CD4-positive, alpha-beta T cell (primary cell): ENCODE measurements at regions not wholly inside any gene's neighbourhood (a gene's known extent, or its start where the extent isn't known, plus 50 kb on each side); places are given as distances from the start of the nearest gene placed in this dataset.

Source experiments
- ATAC-seq: fragments of 200-7000 bp; cut with Tn5 transposase; one replicate; pipeline ENCODE4 v1.10.0; 2022; ENCODE audit warnings: mild to moderate bottlenecking; ENCODE audit not compliant: poor library complexity
- CTCF ChIA-PET: fragments of 350-600 bp; sonication (Branson Sonifier 250); formaldehyde crosslinking; loops from one replicate; lab custom pipeline; 2021; ENCODE audit warnings: antibody characterized with exemption, inconsistent platforms; lab: Charles Lee
- POLR2A ChIA-PET: fragments of 350-600 bp; sonication (Branson Sonifier 250); formaldehyde crosslinking; loops from one replicate; lab custom pipeline; 2021; ENCODE audit warnings: antibody characterized with exemption, inconsistent platforms; lab: Charles Lee
- DNase-seq, 14 experiments: peaks; one replicate each; pipeline ENCODE4 v3.0.0-alpha.2; 2013 to 2020; ENCODE audit warnings: mixed read lengths in 2 of 14
- H3K27ac ChIP-seq, 2 donors: one replicate each; pipeline versions ENCODE4 v1.5.1 to v1.7.0; 2013; ENCODE audit warnings: low read length in 2 of 2, low read depth in 1 of 2, mild to moderate bottlenecking in 1 of 2
- H3K27me3 ChIP-seq, 2 experiments: 1 replicate in 1 of 2; 2 replicates in 1 of 2; pipeline versions ENCODE4 v1.6.1 to v1.7.0; 2013; ENCODE audit warnings: low read length in 2 of 2, control low read depth in 1 of 2, mild to moderate bottlenecking in 1 of 2, moderate library complexity in 1 of 2; ENCODE audit not compliant: insufficient read depth in 2 of 2, control insufficient read depth in 1 of 2
- H3K36me3 ChIP-seq: one replicate; pipeline ENCODE4 v1.6.1; 2013; ENCODE audit warnings: low read length, control low read depth; ENCODE audit not compliant: insufficient read depth
- H3K4me1 ChIP-seq: one replicate; pipeline ENCODE4 v1.6.1; 2013; ENCODE audit warnings: low read length, control low read depth; ENCODE audit not compliant: insufficient read depth
- H3K4me3 ChIP-seq: one replicate; pipeline ENCODE4 v1.5.1; 2013; ENCODE audit warnings: mild to moderate bottlenecking, low read length, moderate library complexity
- H3K9me3 ChIP-seq, 2 experiments: 1 replicate in 1 of 2; 2 replicates in 1 of 2; pipeline versions ENCODE4 v1.6.1 to v1.7.0; 2013; ENCODE audit warnings: low read length in 2 of 2, mild to moderate bottlenecking in 2 of 2, control low read depth in 1 of 2, moderate library complexity in 1 of 2; ENCODE audit not compliant: control insufficient read depth in 1 of 2, insufficient read depth in 1 of 2
- H3K27ac Mint-ChIP-seq: one replicate; pipeline ENCODE4 v1.8.0; 2020; ENCODE audit warnings: mixed read lengths
- H3K27me3 Mint-ChIP-seq: one replicate; pipeline ENCODE4 v1.8.0; 2021; ENCODE audit warnings: mixed read lengths
- H3K36me3 Mint-ChIP-seq: one replicate; pipeline ENCODE4 v1.8.0; 2021; ENCODE audit warnings: low read depth, mixed read lengths
- H3K4me1 Mint-ChIP-seq: one replicate; pipeline ENCODE4 v1.8.0; 2021; ENCODE audit warnings: low read depth, mixed read lengths
- H3K4me3 Mint-ChIP-seq: one replicate; pipeline ENCODE4 v1.8.0; 2020; ENCODE audit warnings: mild to moderate bottlenecking, mixed read lengths
- H3K9me3 Mint-ChIP-seq: one replicate; pipeline ENCODE4 v1.8.0; 2020; ENCODE audit warnings: mixed read lengths
- intact Hi-C, 2 experiments: fragments of 100-400 bp; cut with DNase I in 1 of 2; cut with micrococcal nuclease in 1 of 2; formaldehyde crosslinking; loops; one replicate each; pipeline versions ENCODE4 v1.15.1 to v1.9.0; 2023 to 2025; cut with DNase I, micrococcal nuclease
- TF ChIP-seq, protein P1 (sequence below): fragments of 200-600 bp; IDR thresholded peaks from one replicate; pipeline ENCODE4 v1.8.0; 2022; ENCODE audit warnings: antibody characterized with exemption, mild to moderate bottlenecking

- no peak overlapping the region for H3K4me3 ChIP-seq
- Mint-ChIP-seq H3K4me1 (peaks cover 14% of the 10 kb centered on the region), H3K9me3 (no peaks in the 10 kb centered on the region), H3K27ac (no peak overlapping the region), H3K27me3 (no peaks in the 10 kb centered on the region), H3K36me3 (no peaks in the 10 kb centered on the region), H3K4me3 (no peak overlapping the region)
- DNase-seq: no peak
- H3K9me3 ChIP-seq: no peaks in the 10 kb centered on the region
- intact Hi-C loops: no loop called here
- TF ChIP-seq, protein P1, sequence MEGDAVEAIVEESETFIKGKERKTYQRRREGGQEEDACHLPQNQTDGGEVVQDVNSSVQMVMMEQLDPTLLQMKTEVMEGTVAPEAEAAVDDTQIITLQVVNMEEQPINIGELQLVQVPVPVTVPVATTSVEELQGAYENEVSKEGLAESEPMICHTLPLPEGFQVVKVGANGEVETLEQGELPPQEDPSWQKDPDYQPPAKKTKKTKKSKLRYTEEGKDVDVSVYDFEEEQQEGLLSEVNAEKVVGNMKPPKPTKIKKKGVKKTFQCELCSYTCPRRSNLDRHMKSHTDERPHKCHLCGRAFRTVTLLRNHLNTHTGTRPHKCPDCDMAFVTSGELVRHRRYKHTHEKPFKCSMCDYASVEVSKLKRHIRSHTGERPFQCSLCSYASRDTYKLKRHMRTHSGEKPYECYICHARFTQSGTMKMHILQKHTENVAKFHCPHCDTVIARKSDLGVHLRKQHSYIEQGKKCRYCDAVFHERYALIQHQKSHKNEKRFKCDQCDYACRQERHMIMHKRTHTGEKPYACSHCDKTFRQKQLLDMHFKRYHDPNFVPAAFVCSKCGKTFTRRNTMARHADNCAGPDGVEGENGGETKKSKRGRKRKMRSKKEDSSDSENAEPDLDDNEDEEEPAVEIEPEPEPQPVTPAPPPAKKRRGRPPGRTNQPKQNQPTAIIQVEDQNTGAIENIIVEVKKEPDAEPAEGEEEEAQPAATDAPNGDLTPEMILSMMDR: no peak
- no peak for ATAC-seq
- no peak overlapping the region for H3K27ac ChIP-seq
- ChIA-PET POLR2A (no interaction called here), CTCF (no interaction called here)
- H3K4me1 ChIP-seq: no peaks in the 10 kb centered on the region
- H3K27me3 ChIP-seq: no peaks in the 10 kb centered on the region
- H3K36me3 ChIP-seq: no peaks in the 10 kb centered on the region
Observed at GRCh38 chr4:81966676-81967075, 407.1 kb downstream of the HNRNPD start.

- CTCF ChIA-PET: no interaction called here
- Histone ChIP-seq H3K9me3 (no peaks in the 10 kb centered on the region), H3K4me3 (no peak overlapping the region), H3K36me3 (no peaks in the 10 kb centered on the region), H3K27me3 (no peaks in the 10 kb centered on the region), H3K4me1 (no peaks in the 10 kb centered on the region), H3K27ac (no peak overlapping the region)
- Mint-ChIP-seq H3K9me3 (no peaks in the 10 kb centered on the region), H3K36me3 (no peaks in the 10 kb centered on the region), H3K27me3 (no peaks in the 10 kb centered on the region), H3K27ac (no peak overlapping the region), H3K4me1 (peaks cover 9% of the 10 kb centered on the region), H3K4me3 (no peak overlapping the region)
- DNase-seq (no peak), ATAC-seq (no peak)
- POLR2A ChIA-PET: no interaction called here
- TF ChIP-seq, protein P1: no peak
- intact Hi-C loops: no loop called here
Observed at GRCh38 chr4:81965911-81966310, 407.9 kb downstream of the HNRNPD start.

- Mint-ChIP-seq H3K4me3 (no peak overlapping the region), H3K4me1 (peaks cover 9% of the 10 kb centered on the region), H3K27me3 (no peaks in the 10 kb centered on the region), H3K9me3 (no peaks in the 10 kb centered on the region), H3K36me3 (no peaks in the 10 kb centered on the region), H3K27ac (no peak overlapping the region)
- Histone ChIP-seq H3K27ac (no peak overlapping the region), H3K36me3 (no peaks in the 10 kb centered on the region), H3K4me3 (no peak overlapping the region), H3K9me3 (no peaks in the 10 kb centered on the region), H3K4me1 (no peaks in the 10 kb centered on the region), H3K27me3 (no peaks in the 10 kb centered on the region)
- no peak for DNase-seq
- ChIA-PET POLR2A (no interaction called here), CTCF (no interaction called here)
- intact Hi-C loops: no loop called here
- no peak for ATAC-seq
- TF ChIP-seq, protein P1: no peak
Observed at GRCh38 chr4:81965454-81965853, 408.3 kb downstream of the HNRNPD start.
